GM12878 (cell line): ENCODE measurements at regions not wholly inside any gene's neighbourhood (a gene's known extent, or its start where the extent isn't known, plus 50 kb on each side); places are given as distances from the start of the nearest gene placed in this dataset.

Experiments used
- ASH2L ChIP-seq: fragments of 300-600, 200-600 bp; sonication (generic); IDR thresholded peaks from 2 replicates; pipeline ENCODE4 v1.6.1; 2017; ENCODE audit warnings: low read depth, mild to moderate bottlenecking, borderline replicate concordance
- EZH2 ChIP-seq: IDR thresholded peaks from 2 replicates; pipeline ENCODE4 v1.6.1; 2012; ENCODE audit warnings: low read depth, mild to moderate bottlenecking, control low read depth, inconsistent platforms, low read length, borderline replicate concordance; ENCODE audit not compliant: control insufficient read depth
- POLR2AphosphoS2 ChIP-seq: IDR thresholded peaks from 2 replicates; pipeline ENCODE4 v1.6.1; 2011; ENCODE audit warnings: low read depth, mild to moderate bottlenecking, low read length, improper control_type of control experiment, moderate library complexity
- RCOR1 ChIP-seq: conservative IDR thresholded peaks from 2 replicates; pipeline ENCODE4 v1.6.1; 2012; ENCODE audit warnings: low read depth, low read length, improper control_type of control experiment
- ZNF274 ChIP-seq: IDR thresholded peaks from one replicate; pipeline ENCODE4 v1.8.0; 2011; ENCODE audit not compliant: insufficient read length, insufficient read depth
- ZSCAN29 ChIP-seq: fragments of 450-650 bp; IDR thresholded peaks from 2 replicates; pipeline ENCODE4 v1.6.1; 2017; ENCODE audit warnings: mild to moderate bottlenecking, moderate library complexity
- TF ChIP-seq, protein P1 (sequence below): fragments of 450-650 bp; IDR thresholded peaks from 2 replicates; pipeline ENCODE4 v1.6.1; 2016; ENCODE audit warnings: mild to moderate bottlenecking
- TF ChIP-seq, protein P2 (sequence below): IDR thresholded peaks from 2 replicates; pipeline ENCODE4 v1.6.1; 2012; ENCODE audit warnings: mild to moderate bottlenecking, low read depth, low read length

DNA sequence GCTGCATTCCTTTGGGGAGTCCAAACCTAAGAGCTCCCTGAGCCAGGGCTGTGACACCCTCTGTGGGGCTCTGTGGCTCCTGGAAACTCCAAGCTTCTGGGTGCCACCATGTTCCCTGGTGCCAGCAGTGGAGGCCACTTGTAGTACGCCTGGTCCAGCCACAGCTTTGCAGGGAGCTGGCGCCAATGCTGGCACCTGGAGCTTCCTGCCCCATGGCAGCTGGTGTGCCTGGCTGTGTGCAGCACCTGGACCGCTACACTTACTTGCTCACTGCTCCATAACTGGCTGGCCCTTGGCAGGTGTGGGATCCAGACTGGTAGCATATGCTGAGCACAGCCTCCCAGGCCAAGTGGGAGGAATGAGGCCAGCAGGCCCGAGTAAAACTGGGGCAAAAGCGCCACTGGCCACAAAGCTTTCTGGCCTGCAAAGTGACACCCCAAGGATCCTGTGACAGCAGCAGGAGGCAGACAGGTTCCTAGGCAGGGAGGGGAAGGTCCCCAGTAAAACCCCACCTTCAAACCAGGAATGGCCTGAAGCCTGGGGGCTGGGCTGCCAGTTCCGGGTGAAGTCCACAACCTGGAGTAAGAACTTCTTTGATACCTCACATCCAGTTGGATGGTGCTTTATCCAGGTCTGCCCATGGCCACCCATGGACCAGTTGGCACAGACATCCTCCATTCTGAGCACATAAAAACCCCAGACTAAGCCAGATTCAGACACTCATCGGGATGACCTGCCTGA is 461.0 kb downstream of the TBC1D32 start:
- TF ChIP-seq ASH2L (no peak), ZNF274 (no peak), EZH2 (no peak), RCOR1 (no peak), POLR2AphosphoS2 (no peak), ZSCAN29 (no peak)
- TF ChIP-seq, protein P1, sequence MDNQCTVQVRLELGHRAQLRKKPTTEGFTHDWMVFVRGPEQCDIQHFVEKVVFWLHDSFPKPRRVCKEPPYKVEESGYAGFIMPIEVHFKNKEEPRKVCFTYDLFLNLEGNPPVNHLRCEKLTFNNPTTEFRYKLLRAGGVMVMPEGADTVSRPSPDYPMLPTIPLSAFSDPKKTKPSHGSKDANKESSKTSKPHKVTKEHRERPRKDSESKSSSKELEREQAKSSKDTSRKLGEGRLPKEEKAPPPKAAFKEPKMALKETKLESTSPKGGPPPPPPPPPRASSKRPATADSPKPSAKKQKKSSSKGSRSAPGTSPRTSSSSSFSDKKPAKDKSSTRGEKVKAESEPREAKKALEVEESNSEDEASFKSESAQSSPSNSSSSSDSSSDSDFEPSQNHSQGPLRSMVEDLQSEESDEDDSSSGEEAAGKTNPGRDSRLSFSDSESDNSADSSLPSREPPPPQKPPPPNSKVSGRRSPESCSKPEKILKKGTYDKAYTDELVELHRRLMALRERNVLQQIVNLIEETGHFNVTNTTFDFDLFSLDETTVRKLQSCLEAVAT: no peak
- TF ChIP-seq, protein P2, sequence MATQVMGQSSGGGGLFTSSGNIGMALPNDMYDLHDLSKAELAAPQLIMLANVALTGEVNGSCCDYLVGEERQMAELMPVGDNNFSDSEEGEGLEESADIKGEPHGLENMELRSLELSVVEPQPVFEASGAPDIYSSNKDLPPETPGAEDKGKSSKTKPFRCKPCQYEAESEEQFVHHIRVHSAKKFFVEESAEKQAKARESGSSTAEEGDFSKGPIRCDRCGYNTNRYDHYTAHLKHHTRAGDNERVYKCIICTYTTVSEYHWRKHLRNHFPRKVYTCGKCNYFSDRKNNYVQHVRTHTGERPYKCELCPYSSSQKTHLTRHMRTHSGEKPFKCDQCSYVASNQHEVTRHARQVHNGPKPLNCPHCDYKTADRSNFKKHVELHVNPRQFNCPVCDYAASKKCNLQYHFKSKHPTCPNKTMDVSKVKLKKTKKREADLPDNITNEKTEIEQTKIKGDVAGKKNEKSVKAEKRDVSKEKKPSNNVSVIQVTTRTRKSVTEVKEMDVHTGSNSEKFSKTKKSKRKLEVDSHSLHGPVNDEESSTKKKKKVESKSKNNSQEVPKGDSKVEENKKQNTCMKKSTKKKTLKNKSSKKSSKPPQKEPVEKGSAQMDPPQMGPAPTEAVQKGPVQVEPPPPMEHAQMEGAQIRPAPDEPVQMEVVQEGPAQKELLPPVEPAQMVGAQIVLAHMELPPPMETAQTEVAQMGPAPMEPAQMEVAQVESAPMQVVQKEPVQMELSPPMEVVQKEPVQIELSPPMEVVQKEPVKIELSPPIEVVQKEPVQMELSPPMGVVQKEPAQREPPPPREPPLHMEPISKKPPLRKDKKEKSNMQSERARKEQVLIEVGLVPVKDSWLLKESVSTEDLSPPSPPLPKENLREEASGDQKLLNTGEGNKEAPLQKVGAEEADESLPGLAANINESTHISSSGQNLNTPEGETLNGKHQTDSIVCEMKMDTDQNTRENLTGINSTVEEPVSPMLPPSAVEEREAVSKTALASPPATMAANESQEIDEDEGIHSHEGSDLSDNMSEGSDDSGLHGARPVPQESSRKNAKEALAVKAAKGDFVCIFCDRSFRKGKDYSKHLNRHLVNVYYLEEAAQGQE: no peak
